Vagina (tissue), 2 donors: ENCODE measurements at regions not wholly inside any gene's neighbourhood (a gene's known extent, or its start where the extent isn't known, plus 50 kb on each side); places are given as distances from the start of the nearest gene placed in this dataset.
"Not testable (repeated sequence)": the region's sequence is repeated elsewhere in the genome, so short reads cannot be mapped to it uniquely, and the experiment has no call there.

ENCODE experiments used
- DNase-seq, 2 donors: peaks; one replicate each; pipeline ENCODE4 v3.0.0-alpha.2; 2017; ENCODE audit errors: extremely low spot score in 2 of 2
- H3K27ac ChIP-seq: fragments of 200-600 bp; sonication (generic); one replicate; pipeline ENCODE4 v1.5.1; 2019
- H3K27me3 ChIP-seq: fragments of 200-600 bp; sonication (generic); one replicate; pipeline ENCODE4 v1.5.1; 2019
- H3K36me3 ChIP-seq, 2 donors: fragments of 200-600 bp; sonication (generic); one replicate each; pipeline ENCODE4 v1.5.1; 2017 to 2019
- H3K4me1 ChIP-seq: fragments of 200-600 bp; sonication (generic); one replicate; pipeline ENCODE4 v1.5.1; 2019
- H3K4me3 ChIP-seq, 2 donors: fragments of 200-600 bp; sonication (generic); 1 replicate in 1 of 2; 2 replicates in 1 of 2; pipeline ENCODE4 v1.5.1; 2016 to 2019
- H3K9me3 ChIP-seq: fragments of 200-600 bp; sonication (generic); one replicate; pipeline ENCODE4 v1.5.1; 2019
- POLR2A ChIP-seq, 2 donors: fragments of 450-650 bp; IDR thresholded peaks; one replicate each; pipeline ENCODE4 v1.6.1; 2017; ENCODE audit warnings: antibody characterized with exemption in 2 of 2, mild to moderate bottlenecking in 2 of 2, moderate library complexity in 2 of 2
- POLR2AphosphoS5 ChIP-seq, 2 donors: sonication (generic); formaldehyde crosslinking; IDR thresholded peaks; one replicate each; pipeline ENCODE4 v1.9.0; 2017; ENCODE audit warnings: antibody characterized with exemption in 2 of 2, mild to moderate bottlenecking in 2 of 2, low read depth in 1 of 2; ENCODE audit not compliant: insufficient read depth in 1 of 2
- intact Hi-C: fragments of 100-400 bp; cut with DNase I; formaldehyde crosslinking; loops from one replicate; pipeline ENCODE4 v1.15.1; 2023
- TF ChIP-seq, protein P1 (sequence below), 3 experiments: fragments of 450-650 bp in 2 of 3; fragments of 200-600 bp in 1 of 3; sonication (generic) in 1 of 3; IDR thresholded peaks; one replicate each; pipeline ENCODE4 v1.5.1; 2017 to 2019; ENCODE audit warnings: antibody characterized with exemption in 3 of 3, mild to moderate bottlenecking in 2 of 3, moderate library complexity in 2 of 3

DNA sequence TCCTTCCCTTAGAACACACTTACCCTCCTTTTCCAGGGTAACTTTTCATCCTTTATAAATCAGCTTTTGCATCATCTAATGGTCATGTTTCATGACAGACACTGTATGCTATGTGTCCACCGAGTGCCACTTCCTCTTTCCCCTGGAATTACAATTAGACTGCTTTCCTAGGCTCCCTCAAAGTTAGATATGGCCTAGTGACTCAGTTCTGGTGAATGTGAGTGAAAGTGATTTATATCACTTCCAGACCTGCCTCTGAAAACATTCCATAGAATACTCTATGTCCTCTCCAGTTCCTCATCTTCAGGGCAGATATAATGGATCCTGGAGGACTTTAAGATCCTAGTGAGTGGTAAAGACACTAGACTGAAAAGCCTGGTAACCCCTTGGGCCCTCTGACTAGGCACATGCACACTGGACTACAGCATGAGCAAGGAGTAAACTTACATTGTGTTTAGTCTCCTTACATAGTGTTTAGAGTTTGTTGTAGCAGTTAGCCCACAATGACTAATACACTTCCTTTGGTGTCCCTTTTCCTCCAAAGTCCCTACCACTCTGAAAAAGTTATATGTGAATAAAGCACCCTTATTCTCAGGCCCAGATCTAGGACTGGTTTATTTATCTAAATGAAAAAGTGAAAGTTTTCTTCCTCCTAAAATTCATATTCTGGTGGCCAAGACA, 59.3 kb downstream of the GPR88 start:
- no peaks in the 10 kb centered on the region for H3K27me3 ChIP-seq
- no peak overlapping the region for H3K4me3 ChIP-seq
- no peak overlapping the region for H3K27ac ChIP-seq
- TF ChIP-seq, protein P1, sequence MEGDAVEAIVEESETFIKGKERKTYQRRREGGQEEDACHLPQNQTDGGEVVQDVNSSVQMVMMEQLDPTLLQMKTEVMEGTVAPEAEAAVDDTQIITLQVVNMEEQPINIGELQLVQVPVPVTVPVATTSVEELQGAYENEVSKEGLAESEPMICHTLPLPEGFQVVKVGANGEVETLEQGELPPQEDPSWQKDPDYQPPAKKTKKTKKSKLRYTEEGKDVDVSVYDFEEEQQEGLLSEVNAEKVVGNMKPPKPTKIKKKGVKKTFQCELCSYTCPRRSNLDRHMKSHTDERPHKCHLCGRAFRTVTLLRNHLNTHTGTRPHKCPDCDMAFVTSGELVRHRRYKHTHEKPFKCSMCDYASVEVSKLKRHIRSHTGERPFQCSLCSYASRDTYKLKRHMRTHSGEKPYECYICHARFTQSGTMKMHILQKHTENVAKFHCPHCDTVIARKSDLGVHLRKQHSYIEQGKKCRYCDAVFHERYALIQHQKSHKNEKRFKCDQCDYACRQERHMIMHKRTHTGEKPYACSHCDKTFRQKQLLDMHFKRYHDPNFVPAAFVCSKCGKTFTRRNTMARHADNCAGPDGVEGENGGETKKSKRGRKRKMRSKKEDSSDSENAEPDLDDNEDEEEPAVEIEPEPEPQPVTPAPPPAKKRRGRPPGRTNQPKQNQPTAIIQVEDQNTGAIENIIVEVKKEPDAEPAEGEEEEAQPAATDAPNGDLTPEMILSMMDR (IDR thresholded peaks at IDR 0.05): no peak
- no peak for TF ChIP-seq POLR2AphosphoS5 (IDR thresholded peaks at IDR 0.05; ENCODE audit: insufficient read depth in 1 of 2, low read depth in 1 of 2)
- no peak for TF ChIP-seq POLR2A (IDR thresholded peaks at IDR 0.05)
- H3K36me3 ChIP-seq: no peaks in the 10 kb centered on the region
- intact Hi-C loops: no loop called here
- no peak for DNase-seq
- no peaks in the 10 kb centered on the region for H3K4me1 ChIP-seq
- H3K9me3 ChIP-seq: no peaks in the 10 kb centered on the region

- Histone ChIP-seq H3K27ac (no peak overlapping the region), H3K36me3 (no peaks in the 10 kb centered on the region), H3K4me1 (no peaks in the 10 kb centered on the region), H3K4me3 (no peak overlapping the region), H3K9me3 (no peaks in the 10 kb centered on the region), H3K27me3 (no peaks in the 10 kb centered on the region)
- TF ChIP-seq POLR2AphosphoS5 (IDR thresholded peaks at IDR 0.05; ENCODE audit: insufficient read depth in 1 of 2, low read depth in 1 of 2): no peak
- TF ChIP-seq, protein P1 (IDR thresholded peaks at IDR 0.05): no peak
- TF ChIP-seq POLR2A (IDR thresholded peaks at IDR 0.05): no peak
- no peak for DNase-seq
- intact Hi-C loops: no loop called here
These were observed 59.8 kb downstream of the GPR88 start for GRCh38 chr1:100597784-100598183.

GRCh38 chr1:100600377-100600776, 62.4 kb downstream of the GPR88 start:
- intact Hi-C loops, H3K27ac ChIP-seq, DNase-seq, H3K4me3 ChIP-seq, H3K9me3 ChIP-seq, H3K36me3 ChIP-seq, H3K4me1 ChIP-seq, H3K27me3 ChIP-seq: not testable (repeated sequence)

DNA sequence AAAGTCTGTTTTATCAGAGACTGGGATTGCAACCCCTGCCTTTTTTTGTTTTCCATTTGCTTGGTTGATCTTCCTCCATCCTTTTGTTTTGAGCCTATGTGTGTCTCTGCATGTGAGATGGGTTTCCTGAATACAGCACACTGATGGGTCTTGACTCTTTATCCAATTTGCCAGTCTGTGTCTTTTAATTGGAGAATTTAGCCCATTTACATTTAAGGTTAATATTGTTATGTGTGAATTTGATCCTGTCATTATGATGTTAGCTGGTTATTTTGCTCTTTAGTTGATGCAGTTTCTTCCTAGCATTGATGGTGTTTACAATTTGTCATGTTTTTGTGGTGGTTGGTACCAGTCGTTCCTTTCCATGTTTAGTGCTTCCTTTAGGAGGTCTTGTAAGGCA, 64.1 kb downstream of the GPR88 start:
- H3K27ac ChIP-seq, H3K4me3 ChIP-seq, DNase-seq, intact Hi-C loops, H3K9me3 ChIP-seq, H3K27me3 ChIP-seq, H3K4me1 ChIP-seq, H3K36me3 ChIP-seq: not testable (repeated sequence)

GRCh38 chr1:100604372-100604771, 66.4 kb downstream of the GPR88 start:
- no peaks in the 10 kb centered on the region for H3K4me1 ChIP-seq
- H3K4me3 ChIP-seq: no peak overlapping the region
- no peaks in the 10 kb centered on the region for H3K9me3 ChIP-seq
- no peaks in the 10 kb centered on the region for H3K27me3 ChIP-seq
- no peak for TF ChIP-seq POLR2AphosphoS5 (IDR thresholded peaks at IDR 0.05; ENCODE audit: insufficient read depth in 1 of 2, low read depth in 1 of 2)
- TF ChIP-seq, protein P1 (IDR thresholded peaks at IDR 0.05): no peak
- TF ChIP-seq POLR2A (IDR thresholded peaks at IDR 0.05): no peak
- H3K36me3 ChIP-seq: no peaks in the 10 kb centered on the region
- no peak for DNase-seq
- H3K27ac ChIP-seq: no peak overlapping the region
- intact Hi-C loops: no loop called here

DNA sequence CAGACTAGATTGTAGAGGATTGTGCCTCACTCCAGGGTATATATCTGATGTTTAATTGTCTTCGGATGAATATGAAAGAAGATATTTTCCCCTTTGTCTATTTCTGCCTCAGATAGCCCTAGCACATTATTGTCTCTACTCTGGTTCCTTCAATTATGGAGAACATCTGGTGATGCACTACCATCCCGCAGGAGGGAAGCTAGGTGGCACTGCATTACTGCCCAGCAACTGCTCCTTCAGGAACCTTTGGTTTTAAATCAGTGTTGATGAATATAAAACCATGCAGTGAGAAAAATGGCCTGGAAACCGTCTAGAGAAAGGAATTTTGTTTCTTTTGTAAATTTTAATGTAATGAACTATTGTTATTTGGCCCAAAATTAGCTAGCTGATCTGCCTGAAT, 68.5 kb downstream of the GPR88 start:
- DNase-seq: no peak
- TF ChIP-seq, protein P1 (IDR thresholded peaks at IDR 0.05): peak in 2 of 3 experiments; percentile 28 to 44
- TF ChIP-seq POLR2A (IDR thresholded peaks at IDR 0.05) (no peak), POLR2AphosphoS5 (IDR thresholded peaks at IDR 0.05; ENCODE audit: insufficient read depth in 1 of 2, low read depth in 1 of 2) (no peak)

More for the DNA sequence above, 68.5 kb downstream of the GPR88 start:
- Histone ChIP-seq H3K4me3 (no peak overlapping the region), H3K4me1 (no peaks in the 10 kb centered on the region), H3K9me3 (no peaks in the 10 kb centered on the region), H3K36me3 (no peaks in the 10 kb centered on the region), H3K27ac (no peak overlapping the region), H3K27me3 (no peaks in the 10 kb centered on the region)
- intact Hi-C loops: no loop called here
